Transverse colon (tissue), 4 donors: ENCODE measurements at regions not wholly inside any gene's neighbourhood (a gene's known extent, or its start where the extent isn't known, plus 50 kb on each side); places are given as distances from the start of the nearest gene placed in this dataset.

Experiments
- CTCF ChIP-seq, 5 experiments: fragments of 200-600 bp in 3 of 5; fragments of 450-650 bp in 2 of 5; sonication (generic) in 3 of 5; IDR thresholded peaks; 1 replicate in 2 of 5; 2 replicates in 3 of 5; pipeline ENCODE4 v1.5.1; 2016 to 2017; ENCODE audit warnings: antibody characterized with exemption in 5 of 5, inconsistent platforms in 3 of 5, mild to moderate bottlenecking in 2 of 5, moderate library complexity in 1 of 5
- EP300 ChIP-seq: sonication (generic); formaldehyde crosslinking; IDR thresholded peaks from one replicate; pipeline ENCODE4 v1.6.1; 2017; ENCODE audit warnings: antibody characterized with exemption, low read depth
- POLR2A ChIP-seq: fragments of 450-650 bp; IDR thresholded peaks from one replicate; pipeline ENCODE4 v1.6.1; 2016; ENCODE audit warnings: antibody characterized with exemption, mild to moderate bottlenecking, moderate library complexity
- POLR2AphosphoS5 ChIP-seq, 3 donors: sonication (generic); formaldehyde crosslinking; IDR thresholded peaks; one replicate each; pipeline ENCODE4 v1.6.1; 2016; ENCODE audit warnings: antibody characterized with exemption in 3 of 3

- no peak for TF ChIP-seq POLR2A
- TF ChIP-seq CTCF (IDR thresholded peaks at IDR 0.05) = no peak
- TF ChIP-seq EP300 = no peak
- no peak for TF ChIP-seq POLR2AphosphoS5 (IDR thresholded peaks at IDR 0.05)
Measured at GRCh38 chr2:16172324-16173175, 232.2 kb downstream of the MYCN start.
